H9 (cell line): ENCODE measurements at regions not wholly inside any gene's neighbourhood (a gene's known extent, or its start where the extent isn't known, plus 50 kb on each side); places are given as distances from the start of the nearest gene placed in this dataset.

Experiments used
- DNase-seq: peaks from one replicate; pipeline ENCODE4 v3.0.0-alpha.2; 2017
- H2AFZ ChIP-seq: one replicate; pipeline ENCODE4 v1.6.1; 2013; ENCODE audit warnings: mild to moderate bottlenecking, low read length, control low read depth, moderate library complexity
- H2AK5ac ChIP-seq: 2 replicates; pipeline ENCODE4 v1.6.1; 2013; ENCODE audit warnings: low read length, control low read depth, mixed read lengths; ENCODE audit not compliant: insufficient read length
- H2BK120ac ChIP-seq: one replicate; pipeline ENCODE4 v1.6.1; 2013; ENCODE audit warnings: low read depth, mild to moderate bottlenecking, low read length, control low read depth, inconsistent platforms; ENCODE audit not compliant: poor library complexity, severe bottlenecking
- H2BK12ac ChIP-seq: 2 replicates; pipeline ENCODE4 v1.6.1; 2013; ENCODE audit warnings: low read length, control low read depth, mixed read lengths, low read depth; ENCODE audit not compliant: insufficient read length
- H2BK15ac ChIP-seq: 2 replicates; pipeline ENCODE4 v1.6.1; 2013; ENCODE audit warnings: low read depth, low read length, control low read depth
- H2BK20ac ChIP-seq: one replicate; pipeline ENCODE4 v1.6.1; 2013; ENCODE audit warnings: low read depth, mild to moderate bottlenecking, low read length, control low read depth, inconsistent platforms; ENCODE audit not compliant: poor library complexity, severe bottlenecking
- H2BK5ac ChIP-seq: 2 replicates; pipeline ENCODE4 v1.6.1; 2013; ENCODE audit warnings: low read length, control low read depth, mixed read lengths; ENCODE audit not compliant: insufficient read length
- H3K14ac ChIP-seq: 2 replicates; pipeline ENCODE4 v1.6.1; 2013; ENCODE audit warnings: low read length, control low read depth; ENCODE audit not compliant: insufficient read depth
- H3K18ac ChIP-seq: 2 replicates; pipeline ENCODE4 v1.6.1; 2013; ENCODE audit warnings: low read depth, mild to moderate bottlenecking, mixed read lengths, low read length, control low read depth; ENCODE audit not compliant: insufficient read length
- H3K23ac ChIP-seq: 2 replicates; pipeline ENCODE4 v1.6.1; 2013; ENCODE audit warnings: low read length, control low read depth, mixed read lengths, low read depth; ENCODE audit not compliant: insufficient read length
- H3K23me2 ChIP-seq: 2 replicates; pipeline ENCODE4 v1.6.1; 2013; ENCODE audit warnings: low read depth, mild to moderate bottlenecking, mixed read lengths, low read length, control low read depth; ENCODE audit not compliant: insufficient read length, poor library complexity, severe bottlenecking
- H3K27ac ChIP-seq: 2 replicates; pipeline ENCODE4 v1.5.1; 2013; ENCODE audit warnings: low read length, control low read depth, mixed read lengths, low read depth; ENCODE audit not compliant: insufficient read length
- H3K27me3 ChIP-seq: 2 replicates; pipeline ENCODE4 v1.6.1; 2013; ENCODE audit warnings: low read length, control low read depth, inconsistent platforms; ENCODE audit not compliant: insufficient read depth
- H3K4ac ChIP-seq: 2 replicates; pipeline ENCODE4 v1.6.1; 2013; ENCODE audit warnings: low read depth, mild to moderate bottlenecking, control low read depth, inconsistent platforms, low read length, moderate library complexity
- H3K4me1 ChIP-seq: 2 replicates; pipeline ENCODE4 v1.6.1; 2013; ENCODE audit warnings: low read length, control low read depth, inconsistent platforms; ENCODE audit not compliant: insufficient read depth
- H3K4me2 ChIP-seq: 2 replicates; pipeline ENCODE4 v1.6.1; 2013; ENCODE audit warnings: low read length, control low read depth, mixed read lengths; ENCODE audit not compliant: insufficient read length, insufficient read depth
- H3K56ac ChIP-seq: 2 replicates; pipeline ENCODE4 v1.6.1; 2013; ENCODE audit warnings: low read depth, mild to moderate bottlenecking, mixed read lengths, low read length, control low read depth; ENCODE audit not compliant: insufficient read length
- H3K79me1 ChIP-seq: 2 replicates; pipeline ENCODE4 v1.6.1; 2013; ENCODE audit warnings: low read depth, mild to moderate bottlenecking, moderate library complexity, low read length, control low read depth, inconsistent platforms; ENCODE audit not compliant: insufficient read depth, poor library complexity, severe bottlenecking
- H3K79me2 ChIP-seq: 2 replicates; pipeline ENCODE4 v1.6.1; 2013; ENCODE audit warnings: low read length, control low read depth, inconsistent platforms; ENCODE audit not compliant: insufficient read depth
- H3K9ac ChIP-seq: 2 replicates; pipeline ENCODE4 v1.6.1; 2013; ENCODE audit warnings: low read length, control low read depth, mixed read lengths; ENCODE audit not compliant: insufficient read length; ENCODE audit errors: extremely low read depth
- H3K9me3 ChIP-seq: one replicate; pipeline ENCODE4 v1.6.1; 2013; ENCODE audit warnings: low read depth, low read length, inconsistent platforms; ENCODE audit not compliant: control insufficient read depth
- H3T11ph ChIP-seq: one replicate; pipeline ENCODE4 v1.6.1; 2013; ENCODE audit warnings: mild to moderate bottlenecking, low read length, control low read depth, inconsistent platforms
- H4K20me1 ChIP-seq: one replicate; pipeline ENCODE4 v1.6.1; 2013; ENCODE audit not compliant: control insufficient read depth, insufficient read length, insufficient read depth
- H4K5ac ChIP-seq: 2 replicates; pipeline ENCODE4 v1.6.1; 2013; ENCODE audit warnings: low read depth, mild to moderate bottlenecking, mixed read lengths, low read length, control low read depth; ENCODE audit not compliant: insufficient read length
- H4K8ac ChIP-seq: replicated peaks from 2 replicates; pipeline ENCODE4 v1.6.1; 2013; ENCODE audit warnings: low read length, control low read depth, mixed read lengths, low read depth; ENCODE audit not compliant: insufficient read length
- H4K91ac ChIP-seq: 2 replicates; pipeline ENCODE4 v1.6.1; 2013; ENCODE audit warnings: low read depth, mild to moderate bottlenecking, moderate library complexity, mixed read lengths, low read length, control low read depth; ENCODE audit not compliant: insufficient read length
- H3K27ac Mint-ChIP-seq, 3 experiments: 2 replicates in 2 of 3; 3 replicates in 1 of 3; pipeline ENCODE4 v1.8.0; 2020 to 2021; ENCODE audit warnings: mixed read lengths in 3 of 3, mild to moderate bottlenecking in 1 of 3, moderate library complexity in 1 of 3
- H3K27me3 Mint-ChIP-seq: 2 replicates; pipeline ENCODE4 v1.8.0; 2021; ENCODE audit warnings: low read depth, mild to moderate bottlenecking, moderate library complexity, mixed read lengths
- H3K36me3 Mint-ChIP-seq, 3 experiments: 2 replicates in 2 of 3; 3 replicates in 1 of 3; pipeline ENCODE4 v1.8.0; 2020 to 2021; ENCODE audit warnings: low read depth in 3 of 3, mixed read lengths in 3 of 3; ENCODE audit not compliant: insufficient read depth in 1 of 3
- H3K4me1 Mint-ChIP-seq, 2 experiments: 2 replicates each; pipeline ENCODE4 v1.8.0; 2020; ENCODE audit warnings: mixed read lengths in 2 of 2
- H3K4me3 Mint-ChIP-seq, 2 experiments: 2 replicates in 1 of 2; 3 replicates in 1 of 2; pipeline ENCODE4 v1.8.0; 2020 to 2021; ENCODE audit warnings: mild to moderate bottlenecking in 2 of 2, mixed read lengths in 2 of 2, moderate library complexity in 1 of 2
- H3K9me3 Mint-ChIP-seq, 2 experiments: 2 replicates in 1 of 2; 3 replicates in 1 of 2; pipeline ENCODE4 v1.8.0; 2020; ENCODE audit warnings: mild to moderate bottlenecking in 2 of 2, mixed read lengths in 2 of 2, moderate library complexity in 1 of 2
- WGBS: extraction: QIAGEN DNeasy Blood & Tissue Kit; methylation state at CpG from one replicate; pipeline ENCODE4 v1.1.7; 2013; ENCODE audit warnings: missing lambda C conversion rate, low lambda C conversion rate, mixed read lengths; ENCODE audit not compliant: insufficient read length; ENCODE audit errors: extremely low coverage; 5-methylcytosine and 5-hydroxymethylcytosine counted together
- TF ChIP-seq, protein P1 (sequence below): fragments of 200-600 bp; sonication (generic); conservative IDR thresholded peaks from 3 replicates; pipeline ENCODE4 v1.8.0; 2021; ENCODE audit warnings: antibody characterized with exemption, mild to moderate bottlenecking

DNA sequence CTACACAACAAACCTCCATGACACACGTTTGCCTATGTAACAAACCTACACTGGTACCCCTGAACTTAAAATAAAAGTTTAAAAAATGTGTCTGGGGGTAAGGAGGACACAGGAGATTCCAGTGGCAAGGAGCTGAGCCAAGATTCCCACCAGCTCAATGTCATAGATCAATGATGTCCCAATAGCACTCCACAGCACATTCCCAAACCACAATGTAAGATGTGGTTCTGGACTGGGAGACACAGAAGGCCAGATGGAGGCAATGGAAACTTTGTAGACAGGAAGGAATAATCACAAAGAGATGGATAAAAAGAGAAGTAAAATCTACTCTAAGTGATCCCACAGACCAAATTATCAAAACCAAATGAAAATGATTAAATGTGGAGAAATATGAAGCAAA lies 312.4 kb upstream of the SOX11 start:
- no peak overlapping the region for H2BK15ac ChIP-seq
- no peak overlapping the region for H2AFZ ChIP-seq
- Mint-ChIP-seq H3K4me1 (peaks cover 5 to 7% of the 10 kb centered on the region in 2 experiments), H3K9me3 (no peaks in the 10 kb centered on the region; a peak in 1 of 5 replicates), H3K4me3 (no peak overlapping the region), H3K27ac (no peak overlapping the region), H3K27me3 (no peaks in the 10 kb centered on the region), H3K36me3 (no peaks in the 10 kb centered on the region; a peak in 1 of 7 replicates)
- no peaks in the 10 kb centered on the region; the same call in 1 of the 2 replicates for H3K4me1 ChIP-seq
- no peak overlapping the region for H2BK20ac ChIP-seq
- H3K23me2 ChIP-seq, result no peaks in the 10 kb centered on the region
- no peak overlapping the region for H4K91ac ChIP-seq
- WGBS, result no CpG with 5 or more reads among the region's 1 CpG
- no peak overlapping the region for H3K4me2 ChIP-seq
- H4K5ac ChIP-seq, result no peak overlapping the region
- H3K18ac ChIP-seq, result no peak overlapping the region
- H4K8ac ChIP-seq, result no peak overlapping the region
- no peak overlapping the region for H2AK5ac ChIP-seq
- no peak overlapping the region for H2BK12ac ChIP-seq
- no peaks in the 10 kb centered on the region for H4K20me1 ChIP-seq
- no peak overlapping the region for H3K14ac ChIP-seq
- H3K27ac ChIP-seq, result no peak overlapping the region
- H3K9ac ChIP-seq, result no peak overlapping the region
- no peaks in the 10 kb centered on the region for H3K79me2 ChIP-seq
- DNase-seq, result no peak
- no peak overlapping the region for H3K56ac ChIP-seq
- H3K4ac ChIP-seq, result no peak overlapping the region
- no peak overlapping the region for H2BK5ac ChIP-seq
- no peaks in the 10 kb centered on the region for H3K79me1 ChIP-seq
- no peak overlapping the region for H3T11ph ChIP-seq
- no peak overlapping the region for H3K23ac ChIP-seq
- TF ChIP-seq, protein P1, sequence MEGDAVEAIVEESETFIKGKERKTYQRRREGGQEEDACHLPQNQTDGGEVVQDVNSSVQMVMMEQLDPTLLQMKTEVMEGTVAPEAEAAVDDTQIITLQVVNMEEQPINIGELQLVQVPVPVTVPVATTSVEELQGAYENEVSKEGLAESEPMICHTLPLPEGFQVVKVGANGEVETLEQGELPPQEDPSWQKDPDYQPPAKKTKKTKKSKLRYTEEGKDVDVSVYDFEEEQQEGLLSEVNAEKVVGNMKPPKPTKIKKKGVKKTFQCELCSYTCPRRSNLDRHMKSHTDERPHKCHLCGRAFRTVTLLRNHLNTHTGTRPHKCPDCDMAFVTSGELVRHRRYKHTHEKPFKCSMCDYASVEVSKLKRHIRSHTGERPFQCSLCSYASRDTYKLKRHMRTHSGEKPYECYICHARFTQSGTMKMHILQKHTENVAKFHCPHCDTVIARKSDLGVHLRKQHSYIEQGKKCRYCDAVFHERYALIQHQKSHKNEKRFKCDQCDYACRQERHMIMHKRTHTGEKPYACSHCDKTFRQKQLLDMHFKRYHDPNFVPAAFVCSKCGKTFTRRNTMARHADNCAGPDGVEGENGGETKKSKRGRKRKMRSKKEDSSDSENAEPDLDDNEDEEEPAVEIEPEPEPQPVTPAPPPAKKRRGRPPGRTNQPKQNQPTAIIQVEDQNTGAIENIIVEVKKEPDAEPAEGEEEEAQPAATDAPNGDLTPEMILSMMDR, result no peak
- H2BK120ac ChIP-seq, result no peak overlapping the region
- H3K27me3 ChIP-seq, result no peaks in the 10 kb centered on the region
- no peaks in the 10 kb centered on the region for H3K9me3 ChIP-seq
